ENCODE measurements at regions not wholly inside any gene's neighbourhood (a gene's known extent, or its start where the extent isn't known, plus 50 kb on each side); places are given as distances from the start of the nearest gene placed in this dataset.

DNA sequence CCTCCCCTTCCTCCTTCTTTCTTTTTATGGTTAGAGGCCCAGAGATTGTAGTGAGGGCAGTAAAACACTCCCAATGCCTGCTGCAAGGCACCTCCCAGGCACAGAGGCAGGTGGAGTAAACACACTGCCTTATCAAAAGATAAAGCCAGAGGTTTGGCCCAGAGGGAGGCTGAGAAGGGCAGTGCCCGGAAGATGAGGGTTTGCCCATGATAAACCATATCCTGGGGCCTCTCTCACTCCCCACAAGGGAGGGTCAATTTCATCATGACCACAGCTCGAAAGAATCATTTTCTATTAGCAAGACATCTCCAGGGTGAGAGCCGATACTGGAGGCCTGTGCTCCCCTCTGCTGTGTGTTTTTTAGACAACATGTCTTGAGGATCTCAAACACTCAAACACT lies 98.5 kb upstream of the FAM9C start:
- DNase-seq (ENCODE audit: low read depth) = no peak
- TF ChIP-seq CTCF (IDR thresholded peaks at IDR 0.05; ENCODE audit: low read length, missing control alignments) = no peak

GRCh38 chrX:13140007-13140406 lies 95.6 kb upstream of the FAM9C start:
- TF ChIP-seq CTCF (IDR thresholded peaks at IDR 0.05; ENCODE audit: low read length, missing control alignments) = no peak
- H3K4me3 ChIP-seq (replicated peaks; ENCODE audit: low read depth, low read length) = no peak overlapping the region
- no peak for DNase-seq (ENCODE audit: low read depth)

More for the DNA sequence above, 98.5 kb upstream of the FAM9C start:
- no peak overlapping the region for H3K4me3 ChIP-seq (replicated peaks; ENCODE audit: low read depth, low read length)

GRCh38 chrX:13131396-13132137 lies 87.1 kb upstream of the FAM9C start:
- DNase-seq (ENCODE audit: low read depth) = no peak
- no peak overlapping the region for H3K4me3 ChIP-seq (replicated peaks; ENCODE audit: low read depth, low read length)
- no peak for TF ChIP-seq CTCF (IDR thresholded peaks at IDR 0.05; ENCODE audit: low read length, missing control alignments)

DNA sequence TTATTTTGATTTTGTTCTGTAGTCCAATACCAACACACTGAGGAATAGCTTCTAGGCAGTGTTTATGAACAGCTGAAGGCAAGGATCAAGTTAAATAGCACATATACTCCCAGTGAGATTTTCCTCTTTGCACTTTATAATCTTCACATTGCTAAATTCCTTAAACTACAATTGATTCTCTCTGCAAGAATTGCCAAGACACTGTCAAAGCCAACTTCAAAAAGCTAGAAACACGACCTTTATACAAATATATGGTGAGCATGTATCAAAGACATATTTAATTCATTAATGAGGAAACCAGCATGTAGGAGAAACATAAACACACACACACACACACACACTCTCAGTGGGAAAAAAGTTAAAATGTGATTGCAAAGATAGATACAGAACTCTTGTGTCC lies 86.4 kb upstream of the FAM9C start:
- DNase-seq (ENCODE audit: low read depth) = no peak
- TF ChIP-seq CTCF (IDR thresholded peaks at IDR 0.05; ENCODE audit: low read length, missing control alignments) = no peak

GRCh38 chrX:13128104-13128503 lies 83.7 kb upstream of the FAM9C start:
- DNase-seq (ENCODE audit: low read depth) = peak; percentile 53
- no peak overlapping the region for H3K4me3 ChIP-seq (replicated peaks; ENCODE audit: low read depth, low read length)
- no peak for TF ChIP-seq CTCF (IDR thresholded peaks at IDR 0.05; ENCODE audit: low read length, missing control alignments)

More for the DNA sequence above, 86.4 kb upstream of the FAM9C start:
- no peak overlapping the region for H3K4me3 ChIP-seq (replicated peaks; ENCODE audit: low read depth, low read length)

DNA sequence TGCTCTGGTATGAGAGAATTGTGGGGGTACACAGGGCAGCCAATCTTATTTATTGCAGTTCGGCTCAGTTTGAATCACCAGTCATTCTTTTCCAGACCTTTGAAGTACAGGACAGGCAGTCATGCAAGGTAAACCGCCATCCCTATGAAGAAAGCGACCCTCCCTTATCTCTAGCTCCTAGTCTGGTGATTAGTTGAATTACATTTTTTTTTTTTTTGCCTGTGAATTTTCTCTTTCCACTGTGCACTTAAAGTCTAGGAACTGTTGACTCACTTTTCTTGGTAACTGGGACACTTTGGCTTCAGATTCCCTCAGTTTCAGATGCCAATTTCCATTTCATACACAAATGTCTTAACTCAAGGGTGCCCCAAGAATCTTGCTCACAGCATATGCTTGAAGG lies 82.4 kb upstream of the FAM9C start:
- DNase-seq (ENCODE audit: low read depth) = peak; percentile 28
- H3K4me3 ChIP-seq (replicated peaks; ENCODE audit: low read depth, low read length) = no peak overlapping the region
- TF ChIP-seq CTCF (IDR thresholded peaks at IDR 0.05; ENCODE audit: low read length, missing control alignments) = no peak

DNA sequence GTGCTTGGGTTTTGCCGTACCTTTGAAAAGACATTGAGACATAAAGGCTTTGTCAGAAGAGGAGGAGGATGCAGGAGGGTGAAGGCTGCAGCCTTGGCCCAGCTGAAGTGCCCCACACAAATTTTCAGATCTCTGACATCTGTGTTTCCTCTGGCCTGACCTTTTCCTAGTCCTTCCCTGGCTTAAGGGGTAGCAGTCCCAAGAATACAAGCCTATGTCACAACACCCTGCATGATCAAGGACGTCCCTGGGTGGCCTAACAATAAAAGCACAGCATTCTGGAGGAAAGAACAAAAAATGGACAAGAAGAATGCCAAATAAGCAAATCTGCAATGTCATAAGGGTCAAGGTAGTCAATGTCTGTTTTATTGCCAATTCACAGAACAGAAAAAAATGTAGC lies 80.8 kb upstream of the FAM9C start:
- DNase-seq (ENCODE audit: low read depth) = no peak
- H3K4me3 ChIP-seq (replicated peaks; ENCODE audit: low read depth, low read length) = no peak overlapping the region
- TF ChIP-seq CTCF (IDR thresholded peaks at IDR 0.05; ENCODE audit: low read length, missing control alignments) = no peak

Data from fibroblast of pulmonary artery (primary cell).